ENCODE measurements at regions not wholly inside any gene's neighbourhood (a gene's known extent, or its start where the extent isn't known, plus 50 kb on each side); places are given as distances from the start of the nearest gene placed in this dataset.

- Histone ChIP-seq H3K4me2 (ENCODE audit: low read length) (no peak overlapping the region), H3K79me2 (ENCODE audit: insufficient read depth, low read length) (no peaks in the 10 kb centered on the region), H3K4me3 (ENCODE audit: insufficient read depth, low read depth, low read length) (no peak overlapping the region), H3K27me3 (ENCODE audit: insufficient read depth, low read length) (no peaks in the 10 kb centered on the region), H3K4me1 (ENCODE audit: insufficient read depth, low read length) (no peaks in the 10 kb centered on the region), H3K9me3 (ENCODE audit: insufficient read depth, low read depth, low read length) (no peaks in the 10 kb centered on the region), H4K20me1 (ENCODE audit: insufficient read depth, low read length) (no peaks in the 10 kb centered on the region), H3K9ac (ENCODE audit: low read length) (no peak overlapping the region), H3K27ac (ENCODE audit: low read depth, low read length) (no peak overlapping the region), H2AFZ (ENCODE audit: low read depth, low read length) (no peak overlapping the region), H3K36me3 (ENCODE audit: insufficient read depth, low read length) (no peaks in the 10 kb centered on the region)
- FAIRE-seq (no peak), DNase-seq (ENCODE audit: low read depth) (no peak)
- Mint-ChIP-seq H3K9me3 (ENCODE audit: unreplicated experiment) (no peaks in the 10 kb centered on the region), H3K4me1 (ENCODE audit: low read depth, unreplicated experiment) (peaks cover 7% of the 10 kb centered on the region), H3K27me3 (ENCODE audit: low read depth, unreplicated experiment) (peaks cover 26% of the 10 kb centered on the region), H3K36me3 (ENCODE audit: low read depth, unreplicated experiment) (no peaks in the 10 kb centered on the region), H3K4me3 (ENCODE audit: unreplicated experiment) (no peak overlapping the region), H3K27ac (ENCODE audit: unreplicated experiment) (no peak overlapping the region)
- TF ChIP-seq CTCF (IDR thresholded peaks at IDR 0.05; ENCODE audit: insufficient read depth, low read depth, low read length) = no peak
Measured at GRCh38 chr11:134678744-134679143, 266.7 kb upstream of the B3GAT1 start.

- H3K4me3 ChIP-seq (ENCODE audit: insufficient read depth, low read depth, low read length) = no peak overlapping the region
- H3K9ac ChIP-seq (ENCODE audit: low read length) = no peak overlapping the region
- no peaks in the 10 kb centered on the region for H4K20me1 ChIP-seq (ENCODE audit: insufficient read depth, low read length)
- no peaks in the 10 kb centered on the region for H3K79me2 ChIP-seq (ENCODE audit: insufficient read depth, low read length)
- DNase-seq (ENCODE audit: low read depth) (no peak), FAIRE-seq (no peak)
- H3K4me1 ChIP-seq (ENCODE audit: insufficient read depth, low read length) = no peaks in the 10 kb centered on the region
- H3K27me3 ChIP-seq (ENCODE audit: insufficient read depth, low read length) = no peaks in the 10 kb centered on the region
- H3K4me3 Mint-ChIP-seq (ENCODE audit: unreplicated experiment) = no peak overlapping the region
- TF ChIP-seq EZH2 (IDR thresholded peaks at IDR 0.05; ENCODE audit: insufficient read depth, low read length) (no peak), CTCF (IDR thresholded peaks at IDR 0.05; ENCODE audit: insufficient read depth, low read depth, low read length) (no peak)
- H3K27ac ChIP-seq (ENCODE audit: low read depth, low read length) = no peak overlapping the region
- H3K9me3 ChIP-seq (ENCODE audit: insufficient read depth, low read depth, low read length) = no peaks in the 10 kb centered on the region
- no peak overlapping the region for H3K27ac Mint-ChIP-seq (ENCODE audit: unreplicated experiment)
- H3K36me3 ChIP-seq (ENCODE audit: insufficient read depth, low read length) = no peaks in the 10 kb centered on the region
- H3K9me3 Mint-ChIP-seq (ENCODE audit: unreplicated experiment) = no peaks in the 10 kb centered on the region
- no peaks in the 10 kb centered on the region for H3K36me3 Mint-ChIP-seq (ENCODE audit: low read depth, unreplicated experiment)
- no peak overlapping the region for H2AFZ ChIP-seq (ENCODE audit: low read depth, low read length)
- H3K4me2 ChIP-seq (ENCODE audit: low read length) = no peak overlapping the region
- peaks cover 22% of the 10 kb centered on the region for H3K27me3 Mint-ChIP-seq (ENCODE audit: low read depth, unreplicated experiment)
- peaks cover 2% of the 10 kb centered on the region for H3K4me1 Mint-ChIP-seq (ENCODE audit: low read depth, unreplicated experiment)
Measured at GRCh38 chr11:134677891-134678551, 266.0 kb upstream of the B3GAT1 start.

GRCh38 chr11:134677397-134677822 lies 265.4 kb upstream of the B3GAT1 start:
- Mint-ChIP-seq H3K36me3 (ENCODE audit: low read depth, unreplicated experiment) (no peaks in the 10 kb centered on the region), H3K27ac (ENCODE audit: unreplicated experiment) (no peak overlapping the region), H3K9me3 (ENCODE audit: unreplicated experiment) (no peaks in the 10 kb centered on the region), H3K4me3 (ENCODE audit: unreplicated experiment) (no peak overlapping the region), H3K4me1 (ENCODE audit: low read depth, unreplicated experiment) (no peaks in the 10 kb centered on the region), H3K27me3 (ENCODE audit: low read depth, unreplicated experiment) (peaks cover 19% of the 10 kb centered on the region)
- Histone ChIP-seq H3K27me3 (ENCODE audit: insufficient read depth, low read length) (no peaks in the 10 kb centered on the region), H3K79me2 (ENCODE audit: insufficient read depth, low read length) (no peaks in the 10 kb centered on the region), H3K4me1 (ENCODE audit: insufficient read depth, low read length) (no peaks in the 10 kb centered on the region), H3K9me3 (ENCODE audit: insufficient read depth, low read depth, low read length) (no peaks in the 10 kb centered on the region), H3K36me3 (ENCODE audit: insufficient read depth, low read length) (no peaks in the 10 kb centered on the region), H3K4me3 (ENCODE audit: insufficient read depth, low read depth, low read length) (no peak overlapping the region), H3K27ac (ENCODE audit: low read depth, low read length) (no peak overlapping the region), H4K20me1 (ENCODE audit: insufficient read depth, low read length) (no peaks in the 10 kb centered on the region), H2AFZ (ENCODE audit: low read depth, low read length) (no peak overlapping the region), H3K4me2 (ENCODE audit: low read length) (no peak overlapping the region), H3K9ac (ENCODE audit: low read length) (no peak overlapping the region)
- no peak for FAIRE-seq
- no peak for TF ChIP-seq EZH2 (IDR thresholded peaks at IDR 0.05; ENCODE audit: insufficient read depth, low read length)
- TF ChIP-seq CTCF (IDR thresholded peaks at IDR 0.05; ENCODE audit: insufficient read depth, low read depth, low read length) = no peak
- DNase-seq (ENCODE audit: low read depth) = no peak

Measured in astrocyte (in vitro differentiated cells and primary cell).